ENCODE measurements at regions not wholly inside any gene's neighbourhood (a gene's known extent, or its start where the extent isn't known, plus 50 kb on each side); places are given as distances from the start of the nearest gene placed in this dataset.

DNA sequence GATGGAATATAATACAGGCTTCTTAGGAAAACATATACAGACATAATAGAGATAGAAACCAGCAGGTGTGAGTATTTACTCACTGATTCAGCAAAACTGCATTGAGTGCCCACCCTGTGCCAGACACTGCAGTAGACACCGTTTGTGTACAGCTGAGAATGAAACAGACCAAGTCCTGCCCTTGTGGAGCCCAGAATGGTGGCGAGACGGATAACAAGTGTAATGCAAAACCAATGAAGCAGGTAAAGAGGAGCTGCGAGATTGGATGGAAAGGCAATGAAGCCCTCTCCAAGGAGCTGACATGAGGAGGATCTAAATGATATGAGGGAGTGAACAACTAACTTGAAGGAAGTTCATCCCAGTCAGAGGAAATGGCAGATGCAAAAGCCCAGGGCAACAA is 256.4 kb downstream of the MEX3B start:
- H3K4me2 ChIP-seq = no peak overlapping the region
- no peaks in the 10 kb centered on the region for H3K36me3 ChIP-seq (replicated peaks in 1 of 2; ENCODE audit: control insufficient read depth in 1 of 2, insufficient read depth in 2 of 2, low read length in 1 of 2)
- no peaks in the 10 kb centered on the region for H4K20me1 ChIP-seq (ENCODE audit: insufficient read depth)
- H3K27me3 ChIP-seq (ENCODE audit: insufficient read depth) = no peaks in the 10 kb centered on the region
- H3K4me3 ChIP-seq (ENCODE audit: low read depth in 2 of 2, low read length in 1 of 2) = no peak overlapping the region
- H3K4me1 ChIP-seq (ENCODE audit: control insufficient read depth in 1 of 2, insufficient read depth in 2 of 2, low read depth in 1 of 2, low read length in 1 of 2) = no peaks in the 10 kb centered on the region
- no peaks in the 10 kb centered on the region for H3K79me2 ChIP-seq (ENCODE audit: insufficient read depth)
- H3K9me2 ChIP-seq = no peaks in the 10 kb centered on the region
- no peak for DNase-seq
- H3K9ac ChIP-seq = no peak overlapping the region
- no peaks in the 10 kb centered on the region for H3K9me3 ChIP-seq
- H3K27ac ChIP-seq (ENCODE audit: low read depth in 2 of 2, low read length in 1 of 2) = no peak overlapping the region
- POLR2A ChIA-PET = no interaction called here
- CTCF ChIA-PET = no interaction called here
- TF ChIP-seq MEF2A (IDR thresholded peaks at IDR 0.05; ENCODE audit: borderline replicate concordance, low read depth) (no peak), NFIC (IDR thresholded peaks at IDR 0.05; ENCODE audit: borderline replicate concordance) (no peak), GATA2 (CRISPR knock-in tag; IDR thresholded peaks at IDR 0.05) (no peak), YY1 (IDR thresholded peaks at IDR 0.05; ENCODE audit: low read depth) (no peak), TEAD4 (IDR thresholded peaks at IDR 0.05; ENCODE audit: borderline replicate concordance, insufficient read depth) (no peak), SIN3A (IDR thresholded peaks at IDR 0.05; ENCODE audit: borderline replicate concordance, low read depth, low read length) (no peak), FOXM1 (IDR thresholded peaks at IDR 0.05; ENCODE audit: low read depth) (no peak), SMC3 (IDR thresholded peaks at IDR 0.05; ENCODE audit: low read depth, low read length) (no peak), RCOR1 (IDR thresholded peaks at IDR 0.05; ENCODE audit: low read length) (no peak), TCF12 (IDR thresholded peaks at IDR 0.05) (no peak), EZH2phosphoT487 (IDR thresholded peaks at IDR 0.05; ENCODE audit: borderline replicate concordance, low read depth) (no peak), FOXJ3 (CRISPR knock-in tag; IDR thresholded peaks at IDR 0.05) (no peak)
- TF ChIP-seq, protein P1, sequence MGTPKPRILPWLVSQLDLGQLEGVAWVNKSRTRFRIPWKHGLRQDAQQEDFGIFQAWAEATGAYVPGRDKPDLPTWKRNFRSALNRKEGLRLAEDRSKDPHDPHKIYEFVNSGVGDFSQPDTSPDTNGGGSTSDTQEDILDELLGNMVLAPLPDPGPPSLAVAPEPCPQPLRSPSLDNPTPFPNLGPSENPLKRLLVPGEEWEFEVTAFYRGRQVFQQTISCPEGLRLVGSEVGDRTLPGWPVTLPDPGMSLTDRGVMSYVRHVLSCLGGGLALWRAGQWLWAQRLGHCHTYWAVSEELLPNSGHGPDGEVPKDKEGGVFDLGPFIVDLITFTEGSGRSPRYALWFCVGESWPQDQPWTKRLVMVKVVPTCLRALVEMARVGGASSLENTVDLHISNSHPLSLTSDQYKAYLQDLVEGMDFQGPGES (IDR thresholded peaks at IDR 0.05; ENCODE audit: low read depth, low read length) = no peak
- TF ChIP-seq, protein P2, sequence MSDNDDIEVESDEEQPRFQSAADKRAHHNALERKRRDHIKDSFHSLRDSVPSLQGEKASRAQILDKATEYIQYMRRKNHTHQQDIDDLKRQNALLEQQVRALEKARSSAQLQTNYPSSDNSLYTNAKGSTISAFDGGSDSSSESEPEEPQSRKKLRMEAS (IDR thresholded peaks at IDR 0.05; ENCODE audit: low read depth) = no peak
- no peak overlapping the region for H2AFZ ChIP-seq (ENCODE audit: low read depth)
- no peaks in the 10 kb centered on the region for H3F3A ChIP-seq (replicated peaks; ENCODE audit: insufficient read depth)
- WGBS (ENCODE audit: low lambda C conversion rate) = 29% methylated on average over 4 of the region's 4 CpGs

DNA sequence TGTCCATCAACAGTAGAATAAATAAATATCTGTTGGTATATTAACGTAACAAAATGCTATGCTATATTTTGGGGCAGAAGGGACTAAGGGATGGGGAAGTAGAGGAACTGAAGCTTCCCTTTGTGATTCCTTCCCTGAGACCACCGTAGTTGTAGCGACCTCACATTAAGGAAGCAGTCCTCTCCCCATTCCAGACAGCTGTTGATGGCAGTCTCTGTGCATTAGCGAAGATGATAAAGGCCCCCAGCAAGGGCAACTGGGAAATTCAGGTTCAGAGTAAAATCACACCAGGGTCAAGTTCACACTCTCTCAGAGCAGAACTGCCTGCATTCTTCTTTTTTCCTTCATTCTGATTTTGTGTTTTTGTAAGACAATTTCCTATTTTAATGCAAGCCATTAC is 259.0 kb downstream of the MEX3B start:
- CTCF ChIA-PET = interaction anchor here (1.0 to 1.9 kb wide), 2 partner anchors 12 to 20 kb away, joined by 3 to 5 read pairs; no protein-coding TSS in a partner anchor
- WGBS (ENCODE audit: low lambda C conversion rate) = 45% methylated on average over 4 of the region's 4 CpGs
- H3K9me2 ChIP-seq = no peaks in the 10 kb centered on the region

More for the DNA sequence above, 259.0 kb downstream of the MEX3B start:
- Histone ChIP-seq H3K9me3 (no peaks in the 10 kb centered on the region), H3K4me1 (ENCODE audit: control insufficient read depth in 1 of 2, insufficient read depth in 2 of 2, low read depth in 1 of 2, low read length in 1 of 2) (no peaks in the 10 kb centered on the region), H3K79me2 (ENCODE audit: insufficient read depth) (no peaks in the 10 kb centered on the region), H2AFZ (ENCODE audit: low read depth) (no peak overlapping the region), H3K27ac (ENCODE audit: low read depth in 2 of 2, low read length in 1 of 2) (no peak overlapping the region), H4K20me1 (ENCODE audit: insufficient read depth) (no peaks in the 10 kb centered on the region), H3K27me3 (ENCODE audit: insufficient read depth) (no peaks in the 10 kb centered on the region; the same call in 1 of the 2 replicates), H3K36me3 (replicated peaks in 1 of 2; ENCODE audit: control insufficient read depth in 1 of 2, insufficient read depth in 2 of 2, low read length in 1 of 2) (no peaks in the 10 kb centered on the region), H3K9ac (no peak overlapping the region), H3K4me3 (ENCODE audit: low read depth in 2 of 2, low read length in 1 of 2) (no peak overlapping the region), H3F3A (replicated peaks; ENCODE audit: insufficient read depth) (no peaks in the 10 kb centered on the region), H3K4me2 (no peak overlapping the region)
- no peak for DNase-seq
- POLR2A ChIA-PET = no interaction called here
- TF ChIP-seq SMC3 (IDR thresholded peaks at IDR 0.05; ENCODE audit: low read depth, low read length) = no peak
- no peak for TF ChIP-seq TCF12 (IDR thresholded peaks at IDR 0.05)
- TF ChIP-seq NRF1 (IDR thresholded peaks at IDR 0.05; ENCODE audit: low read depth, low read length) = no peak
- no peak for TF ChIP-seq CHD2 (IDR thresholded peaks at IDR 0.05; ENCODE audit: low read length, partially characterized antibody)
- TF ChIP-seq MEF2A (IDR thresholded peaks at IDR 0.05; ENCODE audit: borderline replicate concordance, low read depth) = no peak
